ENCODE measurements at regions not wholly inside any gene's neighbourhood (a gene's known extent, or its start where the extent isn't known, plus 50 kb on each side); places are given as distances from the start of the nearest gene placed in this dataset.

DNA sequence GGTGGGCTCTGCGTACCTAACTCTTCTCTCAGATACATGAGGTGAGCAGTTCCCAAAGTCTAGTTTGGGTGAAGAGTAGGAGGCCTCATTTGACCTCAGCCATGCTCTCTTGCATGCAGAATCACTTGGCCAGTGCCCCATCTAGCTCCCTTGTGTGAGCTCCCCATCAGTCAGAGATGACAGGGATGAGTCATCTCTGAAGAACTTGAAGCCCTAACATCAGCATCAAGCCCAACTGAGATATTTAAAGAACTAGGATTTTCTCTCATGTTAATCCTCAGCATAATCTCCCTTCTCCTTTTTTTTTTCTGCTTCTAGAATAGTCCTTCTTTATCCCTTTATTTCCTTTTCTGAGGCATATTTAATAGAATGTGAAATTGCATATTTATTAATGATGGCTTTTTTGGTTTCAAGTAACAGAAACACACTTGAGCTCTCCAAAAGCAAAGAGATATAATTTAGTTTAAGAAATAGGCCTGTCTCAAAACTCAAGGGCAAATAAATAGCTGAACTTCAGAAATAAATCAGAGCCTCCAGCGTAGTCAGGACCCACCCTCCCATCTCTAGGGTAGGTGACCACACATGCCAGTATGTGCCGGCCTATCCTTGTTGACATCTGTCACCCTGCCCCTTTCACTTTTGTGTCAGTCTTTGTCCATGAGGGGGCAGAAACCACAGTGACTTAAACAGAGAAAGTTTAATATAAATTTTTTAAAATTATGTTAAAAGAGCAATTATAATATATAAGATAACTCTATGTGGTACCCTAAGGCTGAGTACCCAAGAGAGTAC is 112.3 kb downstream of the TSEN15 start:
- TF ChIP-seq, protein P1, sequence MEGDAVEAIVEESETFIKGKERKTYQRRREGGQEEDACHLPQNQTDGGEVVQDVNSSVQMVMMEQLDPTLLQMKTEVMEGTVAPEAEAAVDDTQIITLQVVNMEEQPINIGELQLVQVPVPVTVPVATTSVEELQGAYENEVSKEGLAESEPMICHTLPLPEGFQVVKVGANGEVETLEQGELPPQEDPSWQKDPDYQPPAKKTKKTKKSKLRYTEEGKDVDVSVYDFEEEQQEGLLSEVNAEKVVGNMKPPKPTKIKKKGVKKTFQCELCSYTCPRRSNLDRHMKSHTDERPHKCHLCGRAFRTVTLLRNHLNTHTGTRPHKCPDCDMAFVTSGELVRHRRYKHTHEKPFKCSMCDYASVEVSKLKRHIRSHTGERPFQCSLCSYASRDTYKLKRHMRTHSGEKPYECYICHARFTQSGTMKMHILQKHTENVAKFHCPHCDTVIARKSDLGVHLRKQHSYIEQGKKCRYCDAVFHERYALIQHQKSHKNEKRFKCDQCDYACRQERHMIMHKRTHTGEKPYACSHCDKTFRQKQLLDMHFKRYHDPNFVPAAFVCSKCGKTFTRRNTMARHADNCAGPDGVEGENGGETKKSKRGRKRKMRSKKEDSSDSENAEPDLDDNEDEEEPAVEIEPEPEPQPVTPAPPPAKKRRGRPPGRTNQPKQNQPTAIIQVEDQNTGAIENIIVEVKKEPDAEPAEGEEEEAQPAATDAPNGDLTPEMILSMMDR (IDR thresholded peaks at IDR 0.05), result no peak

DNA sequence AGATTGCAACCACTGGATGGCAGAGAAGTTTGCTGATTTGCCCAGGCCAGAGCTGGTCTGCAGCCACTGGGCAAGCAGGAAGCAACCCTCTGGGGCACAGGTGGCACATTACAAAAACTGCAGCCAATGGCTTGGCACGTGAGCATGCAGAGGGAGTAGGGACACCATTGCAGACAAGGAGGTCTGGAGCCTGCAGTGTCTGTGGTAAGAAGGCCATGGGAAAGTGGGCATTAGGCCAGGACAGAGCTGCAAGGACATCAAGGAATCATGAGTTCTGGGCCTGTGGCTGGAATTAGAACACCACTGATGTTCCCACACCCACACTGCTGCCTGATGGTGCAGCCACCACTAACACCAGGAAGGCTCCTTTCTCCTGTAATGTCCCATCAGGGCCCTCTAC is 113.0 kb downstream of the TSEN15 start:
- TF ChIP-seq, protein P1 (IDR thresholded peaks at IDR 0.05), result no peak

DNA sequence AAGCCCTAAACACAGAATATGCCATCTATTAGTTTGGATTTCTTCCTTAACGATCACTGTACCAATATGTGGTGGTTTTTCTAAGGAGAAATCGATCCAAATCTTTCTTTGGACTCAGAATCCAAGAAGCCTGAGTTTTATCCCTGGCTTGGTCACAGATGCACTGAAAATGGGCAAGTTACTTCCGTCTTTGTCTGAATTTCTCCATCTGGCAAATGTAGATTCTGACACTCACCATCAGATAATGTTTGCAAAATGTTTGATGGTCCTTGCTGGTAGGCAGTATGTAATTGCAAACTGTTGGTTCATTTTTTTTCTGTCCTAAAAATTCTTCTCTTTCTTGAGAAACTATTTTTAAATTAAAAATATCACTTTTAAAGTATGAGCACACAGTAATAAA is 115.0 kb downstream of the TSEN15 start:
- TF ChIP-seq, protein P1 (IDR thresholded peaks at IDR 0.05), result no peak

DNA sequence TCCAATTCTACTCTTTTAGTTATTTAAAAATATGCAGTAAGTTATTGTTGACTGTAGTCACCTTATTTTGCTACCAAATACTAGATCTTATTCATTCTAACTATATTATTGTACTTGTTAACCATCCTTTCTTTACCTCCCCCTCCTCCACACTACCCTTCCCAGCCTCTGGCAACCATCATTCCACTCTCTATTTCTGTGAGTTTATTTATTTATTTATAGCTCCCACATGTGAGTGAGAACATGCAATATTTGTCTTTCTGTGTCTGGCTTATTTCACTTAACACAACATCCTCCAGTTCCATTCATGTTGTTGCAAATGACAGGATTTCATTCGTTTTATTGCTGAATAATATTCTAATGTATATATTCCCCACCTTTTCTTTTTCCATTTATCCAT is 115.8 kb downstream of the TSEN15 start:
- TF ChIP-seq, protein P1 (IDR thresholded peaks at IDR 0.05), result no peak

DNA sequence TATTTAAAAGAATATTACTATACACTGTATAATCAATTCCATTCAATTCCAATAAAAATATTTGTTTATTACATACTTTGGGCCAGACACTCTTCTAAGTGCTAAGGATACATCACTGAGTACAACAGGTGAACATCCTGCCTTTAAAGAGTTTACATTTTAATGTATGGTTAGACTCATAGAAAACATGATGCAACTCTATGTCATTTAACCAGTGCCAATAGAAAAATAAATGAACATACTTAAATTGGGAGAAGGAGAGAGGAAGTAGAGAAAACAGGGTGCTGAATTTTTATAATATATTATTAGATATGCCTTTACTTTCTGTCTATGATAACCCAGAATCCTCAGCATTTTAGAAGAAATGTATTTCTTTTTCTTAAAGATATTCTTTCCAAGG is 119.2 kb downstream of the TSEN15 start:
- TF ChIP-seq, protein P1 (IDR thresholded peaks at IDR 0.05), result no peak

DNA sequence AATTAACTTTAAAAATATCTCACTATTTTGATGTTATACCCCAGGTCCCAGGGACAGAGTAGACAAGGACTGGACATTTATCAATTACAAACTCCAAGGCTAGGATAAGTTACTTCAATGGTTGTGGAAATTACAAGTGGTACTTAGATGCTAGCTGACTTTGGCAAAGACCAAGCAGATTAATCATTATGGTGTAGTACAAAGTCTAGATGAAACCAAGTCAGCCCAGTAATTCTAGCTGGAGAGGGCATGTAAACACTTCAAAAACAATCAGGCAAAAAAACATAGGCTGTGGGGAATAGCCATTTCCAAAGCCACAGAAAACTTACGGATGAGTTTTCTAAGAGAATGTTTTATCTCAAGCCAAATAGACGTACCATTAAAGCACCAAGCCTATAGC is 124.5 kb downstream of the TSEN15 start:
- TF ChIP-seq, protein P1 (IDR thresholded peaks at IDR 0.05), result no peak

DNA sequence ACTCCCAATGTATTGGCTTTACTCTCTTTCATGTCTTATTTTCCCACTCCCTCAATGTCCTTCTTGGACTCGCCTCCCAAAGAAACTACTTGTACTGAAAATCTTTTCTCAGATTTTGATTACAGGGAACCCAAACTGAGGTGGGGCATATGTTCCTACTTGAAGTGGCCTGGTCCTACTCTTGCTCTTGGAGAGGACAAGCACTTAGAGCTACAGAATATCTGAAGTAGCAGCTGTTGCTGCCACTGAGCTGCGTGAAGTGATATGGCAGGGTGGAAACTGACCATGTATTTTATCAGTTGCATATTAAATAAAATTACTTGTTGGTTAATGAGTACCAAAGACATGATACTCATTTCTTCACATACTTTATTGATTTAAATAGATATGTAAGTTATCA is 129.5 kb downstream of the TSEN15 start:
- TF ChIP-seq, protein P1 (IDR thresholded peaks at IDR 0.05), result no peak

DNA sequence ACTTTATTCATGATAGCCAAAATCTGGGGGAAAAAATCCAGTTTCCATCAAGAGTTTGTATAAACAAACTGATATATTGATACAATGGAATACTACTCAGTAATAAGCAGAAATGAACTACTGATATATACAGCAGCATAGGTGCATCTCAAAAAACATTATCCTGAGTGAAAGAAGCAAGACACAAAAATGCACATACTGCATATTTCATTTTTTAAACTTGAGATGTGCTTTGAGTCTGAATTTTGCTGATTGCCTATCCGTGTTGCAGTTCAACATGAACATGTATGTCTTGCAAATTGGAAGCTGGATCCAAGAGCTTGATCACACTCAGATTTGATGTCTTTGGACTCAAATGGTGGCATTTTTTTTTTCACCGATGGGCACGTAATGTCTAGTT is 132.4 kb downstream of the TSEN15 start:
- TF ChIP-seq, protein P1 (IDR thresholded peaks at IDR 0.05), result no peak
